HCT116 (cell line): ENCODE measurements at regions not wholly inside any gene's neighbourhood (a gene's known extent, or its start where the extent isn't known, plus 50 kb on each side); places are given as distances from the start of the nearest gene placed in this dataset.

Experiments used
- ATAC-seq: fragments of 200-7000 bp; cut with Tn5 transposase; 2 replicates; pipeline ENCODE4 v1.9.1; 2020; ENCODE audit warnings: mild to moderate bottlenecking, moderate library complexity
- BruUV-seq: library from RNA; stranded (reverse); fragments of 400-500 nt; replicated peaks from 2 replicates; lab custom pipeline; 2021; lab: Mats Ljungman, UMichigan
- CTCF ChIA-PET: fragments of 300-600 bp; sonication (Branson Sonifier 250); formaldehyde crosslinking; loops from one replicate; lab custom pipeline; 2021; ENCODE audit warnings: antibody characterized with exemption; lab: Charles Lee
- POLR2A ChIA-PET: fragments of 300-600, 350-600 bp; sonication (Branson Sonifier 250); formaldehyde crosslinking; loops from one replicate; lab custom pipeline; 2021; ENCODE audit warnings: antibody characterized with exemption; lab: Charles Lee
- RAD21 ChIA-PET, 2 experiments: fragments of 300-600 bp; sonication (Branson Sonifier 250); formaldehyde crosslinking; loops; one replicate each; lab custom pipeline; 2023; ENCODE audit warnings: low total read pairs in 2 of 2; ENCODE audit not compliant: uncharacterized antibody in 2 of 2, unreplicated experiment in 2 of 2, low non-redundant PET in 1 of 2; lab: Charles Lee
- DNase-seq: peaks from one replicate; pipeline ENCODE4 v3.0.0-alpha.2; 2010; ENCODE audit warnings: low read depth, low spot score
- H2AFZ ChIP-seq: fragments of 200-600 bp; shearing (Covaris generic), sonication (generic); 2 replicates; pipeline ENCODE4 v1.6.1; 2017; ENCODE audit warnings: low read depth, mixed run types, mixed read lengths, antibody characterized with exemption, low read length; ENCODE audit not compliant: poor library complexity, severe bottlenecking
- H3K27ac ChIP-seq: 2 replicates; pipeline ENCODE4 v1.5.1; 2012; ENCODE audit warnings: low read depth, low read length
- H3K27me3 ChIP-seq: fragments of 200-600 bp; sonication (generic); 2 replicates; pipeline ENCODE4 v1.6.1; 2016; ENCODE audit warnings: mixed run types, low read length, mixed read lengths; ENCODE audit not compliant: insufficient read depth
- H3K36me3 ChIP-seq, 2 experiments: fragments of 200-500 bp in 1 of 2; fragments of 200-600 bp in 1 of 2; sonication (Bioruptor generic) in 1 of 2; sonication (generic) in 1 of 2; 2 replicates each; pipeline versions ENCODE4 v1.5.1 to v1.6.1; 2014 to 2016; ENCODE audit warnings: low read length in 2 of 2, inconsistent platforms in 1 of 2, mixed read lengths in 1 of 2, mixed run types in 1 of 2; ENCODE audit not compliant: insufficient read depth in 2 of 2, control insufficient read depth in 1 of 2
- H3K4me1 ChIP-seq, 2 experiments: fragments of 200-600 bp in 1 of 2; sonication (generic) in 1 of 2; 2 replicates each; pipeline versions ENCODE4 v1.5.1 to v1.6.1; 2012 to 2017; ENCODE audit warnings: low read length in 2 of 2, inconsistent platforms in 1 of 2, mild to moderate bottlenecking in 1 of 2, mixed read lengths in 1 of 2, mixed run types in 1 of 2, moderate library complexity in 1 of 2; ENCODE audit not compliant: insufficient read depth in 2 of 2, control insufficient read depth in 1 of 2
- H3K4me2 ChIP-seq: fragments of 200-600 bp; sonication (generic); 2 replicates; pipeline ENCODE4 v1.6.1; 2017; ENCODE audit warnings: mixed run types, low read length, mixed read lengths
- H3K4me3 ChIP-seq, 2 experiments: fragments of 200-600 bp in 1 of 2; sonication (generic) in 1 of 2; replicated peaks in 1 of 2; 2 replicates each; pipeline ENCODE4 v1.5.1; 2011 to 2016; ENCODE audit warnings: low read length in 2 of 2, control low read depth in 1 of 2, low read depth in 1 of 2, mild to moderate bottlenecking in 1 of 2, mixed read lengths in 1 of 2, mixed run types in 1 of 2
- H3K79me2 ChIP-seq: fragments of 200-600 bp; sonication (generic); 2 replicates; pipeline ENCODE4 v1.6.1; 2017; ENCODE audit warnings: mild to moderate bottlenecking, mixed run types, low read length, moderate library complexity, mixed read lengths; ENCODE audit not compliant: insufficient read depth
- H3K9ac ChIP-seq: fragments of 200-600 bp; sonication (generic); 2 replicates; pipeline ENCODE4 v1.6.1; 2016; ENCODE audit warnings: low read length, mixed read lengths
- H3K9me2 ChIP-seq: fragments of 200-600 bp; sonication (generic), shearing (Covaris generic); 2 replicates; pipeline ENCODE4 v1.6.1; 2017; ENCODE audit warnings: mixed run types, mild to moderate bottlenecking, moderate library complexity; ENCODE audit not compliant: insufficient read depth
- H3K9me3 ChIP-seq, 2 experiments: fragments of 200-500 bp in 1 of 2; fragments of 200-600 bp in 1 of 2; sonication (Bioruptor generic) in 1 of 2; sonication (generic) in 1 of 2; 2 replicates each; pipeline ENCODE4 v1.6.1; 2014 to 2017; ENCODE audit warnings: low read length in 2 of 2, mixed read lengths in 2 of 2, inconsistent platforms in 1 of 2, low read depth in 1 of 2, mild to moderate bottlenecking in 1 of 2, mixed run types in 1 of 2, moderate library complexity in 1 of 2; ENCODE audit not compliant: control insufficient read depth in 1 of 2, insufficient read depth in 1 of 2
- H4K20me1 ChIP-seq: fragments of 200-600 bp; sonication (generic), shearing (Covaris generic); 2 replicates; pipeline ENCODE4 v1.6.1; 2017; ENCODE audit warnings: mixed run types, mild to moderate bottlenecking, moderate library complexity; ENCODE audit not compliant: insufficient read depth
- ATF3 ChIP-seq: IDR thresholded peaks from 2 replicates; pipeline ENCODE4 v1.6.1; 2012
- JUND ChIP-seq: IDR thresholded peaks from 2 replicates; pipeline ENCODE4 v1.6.1; 2012
- REST ChIP-seq: IDR thresholded peaks from 2 replicates; pipeline ENCODE4 v1.6.1; 2012; ENCODE audit warnings: low read depth
- SP1 ChIP-seq: IDR thresholded peaks from 2 replicates; pipeline ENCODE4 v1.6.1; 2012; ENCODE audit warnings: low read depth
- SRF ChIP-seq: IDR thresholded peaks from 2 replicates; pipeline ENCODE4 v1.6.1; 2012; ENCODE audit warnings: low read depth
- ZBTB33 ChIP-seq: IDR thresholded peaks from 2 replicates; pipeline ENCODE4 v1.6.1; 2011; ENCODE audit warnings: mild to moderate bottlenecking, low read length, moderate library complexity; ENCODE audit not compliant: insufficient replicate concordance; ENCODE audit errors: extremely low read depth
- intact Hi-C: fragments of 100-400 bp; cut with micrococcal nuclease; formaldehyde crosslinking; loops from 2 replicates; pipeline ENCODE4 v1.10.0; 2022

GRCh38 chr5:167945542-167946384, 345.7 kb upstream of the WWC1 start:
- TF ChIP-seq SP1 (no peak), JUND (no peak), ATF3 (no peak), ZBTB33 (no peak), SRF (no peak), REST (no peak)
- TF ChIP-seq, all 23 proteins: peak for 0

More at GRCh38 chr5:167945542-167946384, 345.7 kb upstream of the WWC1 start:
- Histone ChIP-seq H3K27me3 (peaks cover 51% of the 10 kb centered on the region), H3K4me3 (no peak overlapping the region), H4K20me1 (no peaks in the 10 kb centered on the region), H3K79me2 (no peaks in the 10 kb centered on the region), H2AFZ (no peak overlapping the region), H3K27ac (no peak overlapping the region), H3K9me3 (no peaks in the 10 kb centered on the region), H3K9me2 (no peaks in the 10 kb centered on the region), H3K4me2 (no peak overlapping the region), H3K4me1 (no peaks in the 10 kb centered on the region), H3K36me3 (no peaks in the 10 kb centered on the region), H3K9ac (no peak overlapping the region)
- CTCF ChIA-PET = no interaction called here
- BruUV-seq = no TSS peak
- intact Hi-C loops = no loop called here
- no peak for ATAC-seq
- DNase-seq = no peak
- RAD21 ChIA-PET = no interaction called here
- POLR2A ChIA-PET = no interaction called here
